ENCODE measurements at regions not wholly inside any gene's neighbourhood (a gene's known extent, or its start where the extent isn't known, plus 50 kb on each side); places are given as distances from the start of the nearest gene placed in this dataset.

GRCh38 chr2:142395291-142395690 lies 264.5 kb upstream of the LRP1B start:
- TF ChIP-seq POLR2AphosphoS5 (IDR thresholded peaks at IDR 0.05; ENCODE audit: low read depth, low read length) (no peak), FOXP2 (optimal IDR thresholded peaks at IDR 0.05; ENCODE audit: borderline replicate concordance, extremely low read depth, extremely low read length, insufficient read depth) (no peak), TAF1 (IDR thresholded peaks at IDR 0.05; ENCODE audit: borderline replicate concordance, insufficient read depth, low read length) (no peak), REST (IDR thresholded peaks at IDR 0.05; ENCODE audit: insufficient read depth in 1 of 2, low read depth in 2 of 2, low read length in 2 of 2) (no peak), SIN3A (IDR thresholded peaks at IDR 0.05; ENCODE audit: borderline replicate concordance, insufficient read depth, low read length) (no peak)
